ENCODE measurements at regions not wholly inside any gene's neighbourhood (a gene's known extent, or its start where the extent isn't known, plus 50 kb on each side); places are given as distances from the start of the nearest gene placed in this dataset.

DNA sequence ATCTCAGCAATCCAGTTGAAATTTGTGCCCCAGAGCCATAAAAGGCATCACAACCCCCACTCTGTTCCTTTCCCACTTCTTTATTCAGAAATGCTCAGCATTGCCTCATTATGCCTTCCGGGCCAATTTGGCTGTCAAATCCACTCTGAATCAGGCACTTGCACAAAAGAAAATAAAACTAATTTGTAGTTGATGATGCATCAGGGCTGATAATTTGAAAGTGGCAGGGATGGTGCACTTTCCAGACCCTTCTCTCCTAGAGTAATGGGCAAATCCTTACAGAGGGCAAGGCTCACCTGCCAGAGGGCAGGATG, 147.9 kb upstream of the PDE1C start:
- no peak for FAIRE-seq
- H3K9me1 ChIP-seq (ENCODE audit: control insufficient read depth, extremely low read depth, insufficient read depth, low read length), result no peaks in the 10 kb centered on the region
- DNase-seq (ENCODE audit: low read depth, low spot score), result no peak

DNA sequence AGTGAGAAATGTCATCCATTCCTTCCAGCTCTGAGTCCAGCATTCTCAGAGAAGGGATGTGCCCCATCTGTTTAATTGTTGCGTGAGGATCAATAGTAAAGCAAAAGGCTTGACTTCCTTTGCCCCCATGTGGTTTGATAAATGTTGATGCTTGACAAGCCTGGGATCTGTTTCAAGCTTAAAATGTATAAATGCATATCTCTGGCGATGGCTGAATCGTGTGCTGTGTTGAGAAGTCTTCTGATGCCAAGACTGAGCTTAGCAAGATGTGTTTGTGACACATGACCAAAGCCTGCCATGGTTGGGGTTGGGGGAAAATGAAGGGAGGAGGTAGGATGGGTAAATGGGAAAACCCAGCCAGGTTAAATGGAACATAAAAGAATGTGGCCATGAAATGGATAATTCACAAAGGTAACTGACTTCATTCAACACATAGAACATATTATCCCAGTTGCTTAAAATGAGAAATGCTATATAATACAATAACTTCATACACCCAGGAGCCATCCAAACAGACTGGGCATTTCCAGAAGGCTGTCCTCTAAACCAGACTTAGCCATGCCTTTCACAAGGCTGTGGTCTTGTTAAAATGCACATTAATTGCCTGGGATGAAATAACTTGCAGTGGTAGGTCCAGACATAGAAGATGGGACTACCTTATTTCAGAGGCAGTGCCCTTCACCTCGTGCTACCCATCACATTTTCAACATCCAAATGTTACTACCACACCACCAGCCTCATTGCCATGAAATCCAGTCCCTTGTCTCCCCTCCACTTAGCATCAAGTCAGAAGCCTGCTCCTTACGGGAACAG, 147.3 kb upstream of the PDE1C start:
- H3K79me2 ChIP-seq (ENCODE audit: control insufficient read depth, insufficient read depth, low read length), result no peaks in the 10 kb centered on the region
- no peak overlapping the region for H3K9ac ChIP-seq (ENCODE audit: control insufficient read depth, extremely low read depth, insufficient read depth, low read length)
- H3K27ac ChIP-seq (ENCODE audit: control insufficient read depth, insufficient read depth, low read length), result no peak overlapping the region
- DNase-seq (ENCODE audit: low read depth, low spot score) (no peak), FAIRE-seq (no peak)
- no peaks in the 10 kb centered on the region for H3K9me1 ChIP-seq (ENCODE audit: control insufficient read depth, extremely low read depth, insufficient read depth, low read length)
- H3K4me3 ChIP-seq (ENCODE audit: control insufficient read depth in 2 of 3, extremely low read depth in 1 of 3, insufficient read depth in 2 of 3, low read depth in 1 of 3, low read length in 3 of 3), result no peak overlapping the region
- dilution Hi-C loops (cut with MboI; ENCODE audit: extremely low pct_ligation_motif_present, low sequenced_read_pairs), result no loop called here
- no peak for TF ChIP-seq EZH2 (IDR thresholded peaks at IDR 0.05; ENCODE audit: low read length)
- no peak for TF ChIP-seq CTCF (optimal IDR thresholded peaks at IDR 0.05 in 1 of 3, IDR thresholded peaks at IDR 0.05 in 1 of 3, conservative IDR thresholded peaks at IDR 0.05 in 1 of 3; ENCODE audit: extremely low read depth in 1 of 3, insufficient read depth in 2 of 3, low read length in 3 of 3)
- H4K20me1 ChIP-seq (ENCODE audit: control insufficient read depth, extremely low read depth, insufficient read depth, low read length), result no peaks in the 10 kb centered on the region
- no peak overlapping the region for H3K4me2 ChIP-seq (ENCODE audit: control insufficient read depth, extremely low read depth, insufficient read depth, low read depth, low read length)
- no peaks in the 10 kb centered on the region for H3K36me3 ChIP-seq (ENCODE audit: control insufficient read depth in 2 of 2, extremely low read depth in 1 of 2, insufficient read depth in 2 of 2, low read length in 2 of 2)
- H3K4me1 ChIP-seq (ENCODE audit: control insufficient read depth, extremely low read depth, insufficient read depth, low read length), result no peaks in the 10 kb centered on the region
- H3K9me3 ChIP-seq (ENCODE audit: control insufficient read depth, low read depth, low read length), result no peaks in the 10 kb centered on the region
- no peak overlapping the region for H2AFZ ChIP-seq (ENCODE audit: control insufficient read depth, low read length)
- no peaks in the 10 kb centered on the region for H3K27me3 ChIP-seq (ENCODE audit: control insufficient read depth, extremely low read depth, insufficient read depth, low read length)

More for the DNA sequence above, 147.9 kb upstream of the PDE1C start:
- Histone ChIP-seq H3K79me2 (ENCODE audit: control insufficient read depth, insufficient read depth, low read length) (no peaks in the 10 kb centered on the region), H3K27ac (ENCODE audit: control insufficient read depth, insufficient read depth, low read length) (no peak overlapping the region), H3K9me3 (ENCODE audit: control insufficient read depth, low read depth, low read length) (no peaks in the 10 kb centered on the region), H3K9ac (ENCODE audit: control insufficient read depth, extremely low read depth, insufficient read depth, low read length) (no peak overlapping the region), H4K20me1 (ENCODE audit: control insufficient read depth, extremely low read depth, insufficient read depth, low read length) (no peaks in the 10 kb centered on the region), H3K4me1 (ENCODE audit: control insufficient read depth, extremely low read depth, insufficient read depth, low read length) (no peaks in the 10 kb centered on the region), H3K27me3 (ENCODE audit: control insufficient read depth, extremely low read depth, insufficient read depth, low read length) (no peaks in the 10 kb centered on the region), H3K4me3 (ENCODE audit: control insufficient read depth in 2 of 3, extremely low read depth in 1 of 3, insufficient read depth in 2 of 3, low read depth in 1 of 3, low read length in 3 of 3) (no peak overlapping the region), H3K4me2 (ENCODE audit: control insufficient read depth, extremely low read depth, insufficient read depth, low read depth, low read length) (no peak overlapping the region), H3K36me3 (ENCODE audit: control insufficient read depth in 2 of 2, extremely low read depth in 1 of 2, insufficient read depth in 2 of 2, low read length in 2 of 2) (no peaks in the 10 kb centered on the region), H2AFZ (ENCODE audit: control insufficient read depth, low read length) (no peak overlapping the region)
- dilution Hi-C loops (cut with MboI; ENCODE audit: extremely low pct_ligation_motif_present, low sequenced_read_pairs), result no loop called here
- no peak for TF ChIP-seq CTCF (optimal IDR thresholded peaks at IDR 0.05 in 1 of 3, IDR thresholded peaks at IDR 0.05 in 1 of 3, conservative IDR thresholded peaks at IDR 0.05 in 1 of 3; ENCODE audit: extremely low read depth in 1 of 3, insufficient read depth in 2 of 3, low read length in 3 of 3)
- TF ChIP-seq EZH2 (IDR thresholded peaks at IDR 0.05; ENCODE audit: low read length), result no peak
